MCF 10A (cell line): ENCODE measurements at regions not wholly inside any gene's neighbourhood (a gene's known extent, or its start where the extent isn't known, plus 50 kb on each side); places are given as distances from the start of the nearest gene placed in this dataset.

Source experiments
- BruUV-seq: library from RNA; stranded (reverse); fragments of 400-500 nt; replicated peaks from 2 replicates; lab custom pipeline; 2021; lab: Mats Ljungman, UMichigan
- CTCF ChIA-PET: fragments of 300-600 bp; sonication (Branson Sonifier 250); formaldehyde crosslinking; extraction: SDS; loops from one replicate; lab custom pipeline; 2021; ENCODE audit warnings: antibody characterized with exemption, inconsistent platforms; lab: Yijun Ruan, JAX
- POLR2A ChIA-PET: fragments of 300-600, 350-650 bp; sonication (Branson Sonifier 250); formaldehyde crosslinking; extraction: SDS; loops from one replicate; lab custom pipeline; 2020; ENCODE audit warnings: antibody characterized with exemption, inconsistent platforms; lab: Yijun Ruan, JAX
- DNase-seq: peaks from one replicate; pipeline ENCODE4 v3.0.0-alpha.2; 2018; ENCODE audit not compliant: unreplicated experiment
- H3K27ac Mint-ChIP-seq: one replicate; pipeline ENCODE4 v1.8.0; 2022; ENCODE audit warnings: mild to moderate bottlenecking, low read depth, mixed read lengths; ENCODE audit not compliant: unreplicated experiment
- H3K27me3 Mint-ChIP-seq: one replicate; pipeline ENCODE4 v1.8.0; 2022; ENCODE audit warnings: mixed read lengths; ENCODE audit not compliant: insufficient read depth, unreplicated experiment
- H3K36me3 Mint-ChIP-seq: one replicate; pipeline ENCODE4 v1.8.0; 2022; ENCODE audit warnings: mild to moderate bottlenecking, moderate library complexity, mixed read lengths; ENCODE audit not compliant: insufficient read depth, unreplicated experiment
- H3K4me1 Mint-ChIP-seq: one replicate; pipeline ENCODE4 v1.8.0; 2022; ENCODE audit warnings: mixed read lengths; ENCODE audit not compliant: insufficient read depth, unreplicated experiment
- H3K4me3 Mint-ChIP-seq: one replicate; pipeline ENCODE4 v1.8.0; 2022; ENCODE audit warnings: mild to moderate bottlenecking, moderate library complexity, mixed read lengths; ENCODE audit not compliant: unreplicated experiment
- H3K9me3 Mint-ChIP-seq: one replicate; pipeline ENCODE4 v1.8.0; 2022; ENCODE audit warnings: mixed read lengths; ENCODE audit not compliant: unreplicated experiment
- CTCF ChIP-seq: fragments of 200-600 bp; IDR thresholded peaks from one replicate; pipeline ENCODE4 v1.8.0; 2022; ENCODE audit warnings: antibody characterized with exemption, mild to moderate bottlenecking; ENCODE audit not compliant: unreplicated experiment
- intact Hi-C: fragments of 100-400 bp; cut with micrococcal nuclease; formaldehyde crosslinking; loops from 2 replicates; pipeline ENCODE4 v1.14.1; 2022

GRCh38 chr16:85422196-85422631 is 190.9 kb upstream of the GSE1 start:
- intact Hi-C loops: no loop called here
- H3K27ac Mint-ChIP-seq: no peak overlapping the region
- peaks cover 4% of the 10 kb centered on the region for H3K36me3 Mint-ChIP-seq
- H3K4me3 Mint-ChIP-seq: no peak overlapping the region
- POLR2A ChIA-PET: no interaction called here
- TF ChIP-seq CTCF: no peak
- DNase-seq: no peak
- no TSS peak for BruUV-seq
- H3K9me3 Mint-ChIP-seq: no peaks in the 10 kb centered on the region
- H3K27me3 Mint-ChIP-seq: no peaks in the 10 kb centered on the region
- no peaks in the 10 kb centered on the region for H3K4me1 Mint-ChIP-seq
- CTCF ChIA-PET: interaction anchor here (0.6 to 3.7 kb wide), 12 partner anchors 9 to 194 kb away, joined by 3 to 17 read pairs (median 4); no protein-coding TSS in a partner anchor

- no peak for DNase-seq
- intact Hi-C loops: no loop called here
- POLR2A ChIA-PET: interaction anchor here (0.6 kb wide), 1 partner anchor 283 kb away, joined by 3 read pairs; no protein-coding TSS in a partner anchor
- H3K4me3 Mint-ChIP-seq: no peak overlapping the region
- CTCF ChIA-PET: interaction anchor here (0.6 to 2.8 kb wide), 5 partner anchors 62 to 194 kb away, joined by 4 to 9 read pairs (median 4); no protein-coding TSS in a partner anchor
- H3K27ac Mint-ChIP-seq: no peak overlapping the region
- BruUV-seq: no TSS peak
- H3K4me1 Mint-ChIP-seq: no peaks in the 10 kb centered on the region
- no peaks in the 10 kb centered on the region for H3K9me3 Mint-ChIP-seq
- H3K27me3 Mint-ChIP-seq: no peaks in the 10 kb centered on the region
- H3K36me3 Mint-ChIP-seq: peaks cover 4% of the 10 kb centered on the region
- no peak for TF ChIP-seq CTCF
Measured at GRCh38 chr16:85422632-85423550, 190.2 kb upstream of the GSE1 start.

- no peak for TF ChIP-seq CTCF
- no peaks in the 10 kb centered on the region for H3K9me3 Mint-ChIP-seq
- H3K36me3 Mint-ChIP-seq: peaks cover 4% of the 10 kb centered on the region
- no peak overlapping the region for H3K4me3 Mint-ChIP-seq
- BruUV-seq: no TSS peak
- ChIA-PET POLR2A (interaction anchor here (0.6 kb wide), 1 partner anchor 283 kb away, joined by 3 read pairs; no protein-coding TSS in a partner anchor), CTCF (interaction anchor here (1.0 to 1.2 kb wide), 2 partner anchors 130 to 193 kb away, joined by 4 read pairs; no protein-coding TSS in a partner anchor)
- no peaks in the 10 kb centered on the region for H3K27me3 Mint-ChIP-seq
- no peak for DNase-seq
- H3K27ac Mint-ChIP-seq: no peak overlapping the region
- intact Hi-C loops: no loop called here
- no peaks in the 10 kb centered on the region for H3K4me1 Mint-ChIP-seq
Measured at GRCh38 chr16:85423631-85424030, 189.5 kb upstream of the GSE1 start.
